ENCODE measurements at regions not wholly inside any gene's neighbourhood (a gene's known extent, or its start where the extent isn't known, plus 50 kb on each side); places are given as distances from the start of the nearest gene placed in this dataset.

DNA sequence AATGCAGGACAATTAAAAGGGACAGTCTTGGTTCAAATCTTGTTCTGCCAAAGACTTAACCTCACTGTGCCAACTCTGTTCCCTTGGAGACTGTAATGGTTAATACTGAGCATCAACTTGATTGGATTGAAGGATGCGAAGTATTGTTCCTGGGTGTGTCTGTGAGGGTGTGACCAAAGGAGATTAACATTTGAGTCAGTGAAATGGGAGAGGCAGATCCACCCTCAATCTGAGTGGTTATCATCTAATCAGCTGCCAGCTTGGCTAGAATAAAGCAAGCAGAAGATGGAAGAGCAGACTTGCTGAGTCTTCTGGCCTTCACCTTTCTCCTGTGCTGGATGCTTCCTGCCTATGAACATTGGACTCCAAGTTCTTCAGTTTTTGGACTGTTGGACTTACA, 474.4 kb downstream of the CD83 start:
- ATAC-seq: no peak
- no peak for TF ChIP-seq ZNF565 (CRISPR knock-in tag; conservative IDR thresholded peaks at IDR 0.05; ENCODE audit: low read depth)
- TF ChIP-seq ZNF8 (CRISPR knock-in tag; IDR thresholded peaks at IDR 0.05): no peak
- TF ChIP-seq TOX (CRISPR knock-in tag; IDR thresholded peaks at IDR 0.05; ENCODE audit: borderline replicate concordance): no peak
- no peak for TF ChIP-seq TCF4 (CRISPR knock-in tag; IDR thresholded peaks at IDR 0.05; ENCODE audit: borderline replicate concordance)
- no peak for TF ChIP-seq BACH2 (CRISPR knock-in tag; IDR thresholded peaks at IDR 0.05; ENCODE audit: borderline replicate concordance)
- TF ChIP-seq, protein P1, sequence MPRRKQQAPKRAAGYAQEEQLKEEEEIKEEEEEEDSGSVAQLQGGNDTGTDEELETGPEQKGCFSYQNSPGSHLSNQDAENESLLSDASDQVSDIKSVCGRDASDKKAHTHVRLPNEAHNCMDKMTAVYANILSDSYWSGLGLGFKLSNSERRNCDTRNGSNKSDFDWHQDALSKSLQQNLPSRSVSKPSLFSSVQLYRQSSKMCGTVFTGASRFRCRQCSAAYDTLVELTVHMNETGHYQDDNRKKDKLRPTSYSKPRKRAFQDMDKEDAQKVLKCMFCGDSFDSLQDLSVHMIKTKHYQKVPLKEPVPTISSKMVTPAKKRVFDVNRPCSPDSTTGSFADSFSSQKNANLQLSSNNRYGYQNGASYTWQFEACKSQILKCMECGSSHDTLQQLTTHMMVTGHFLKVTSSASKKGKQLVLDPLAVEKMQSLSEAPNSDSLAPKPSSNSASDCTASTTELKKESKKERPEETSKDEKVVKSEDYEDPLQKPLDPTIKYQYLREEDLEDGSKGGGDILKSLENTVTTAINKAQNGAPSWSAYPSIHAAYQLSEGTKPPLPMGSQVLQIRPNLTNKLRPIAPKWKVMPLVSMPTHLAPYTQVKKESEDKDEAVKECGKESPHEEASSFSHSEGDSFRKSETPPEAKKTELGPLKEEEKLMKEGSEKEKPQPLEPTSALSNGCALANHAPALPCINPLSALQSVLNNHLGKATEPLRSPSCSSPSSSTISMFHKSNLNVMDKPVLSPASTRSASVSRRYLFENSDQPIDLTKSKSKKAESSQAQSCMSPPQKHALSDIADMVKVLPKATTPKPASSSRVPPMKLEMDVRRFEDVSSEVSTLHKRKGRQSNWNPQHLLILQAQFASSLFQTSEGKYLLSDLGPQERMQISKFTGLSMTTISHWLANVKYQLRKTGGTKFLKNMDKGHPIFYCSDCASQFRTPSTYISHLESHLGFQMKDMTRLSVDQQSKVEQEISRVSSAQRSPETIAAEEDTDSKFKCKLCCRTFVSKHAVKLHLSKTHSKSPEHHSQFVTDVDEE (CRISPR knock-in tag; IDR thresholded peaks at IDR 0.05): no peak
- TF ChIP-seq OSR1 (CRISPR knock-in tag; IDR thresholded peaks at IDR 0.05): no peak
- TF ChIP-seq CSDC2 (CRISPR knock-in tag; IDR thresholded peaks at IDR 0.05): no peak
- TF ChIP-seq ZNF70 (CRISPR knock-in tag; IDR thresholded peaks at IDR 0.05): no peak
- TF ChIP-seq ZC3H10 (CRISPR knock-in tag; IDR thresholded peaks at IDR 0.05): no peak
- TF ChIP-seq, protein P2, sequence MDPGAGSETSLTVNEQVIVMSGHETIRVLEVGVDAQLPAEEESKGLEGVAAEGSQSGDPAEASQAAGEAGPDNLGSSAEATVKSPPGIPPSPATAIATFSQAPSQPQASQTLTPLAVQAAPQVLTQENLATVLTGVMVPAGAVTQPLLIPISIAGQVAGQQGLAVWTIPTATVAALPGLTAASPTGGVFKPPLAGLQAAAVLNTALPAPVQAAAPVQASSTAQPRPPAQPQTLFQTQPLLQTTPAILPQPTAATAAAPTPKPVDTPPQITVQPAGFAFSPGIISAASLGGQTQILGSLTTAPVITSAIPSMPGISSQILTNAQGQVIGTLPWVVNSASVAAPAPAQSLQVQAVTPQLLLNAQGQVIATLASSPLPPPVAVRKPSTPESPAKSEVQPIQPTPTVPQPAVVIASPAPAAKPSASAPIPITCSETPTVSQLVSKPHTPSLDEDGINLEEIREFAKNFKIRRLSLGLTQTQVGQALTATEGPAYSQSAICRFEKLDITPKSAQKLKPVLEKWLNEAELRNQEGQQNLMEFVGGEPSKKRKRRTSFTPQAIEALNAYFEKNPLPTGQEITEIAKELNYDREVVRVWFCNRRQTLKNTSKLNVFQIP (CRISPR knock-in tag; IDR thresholded peaks at IDR 0.05; ENCODE audit: borderline replicate concordance, low read depth): no peak
- TF ChIP-seq, protein P3, sequence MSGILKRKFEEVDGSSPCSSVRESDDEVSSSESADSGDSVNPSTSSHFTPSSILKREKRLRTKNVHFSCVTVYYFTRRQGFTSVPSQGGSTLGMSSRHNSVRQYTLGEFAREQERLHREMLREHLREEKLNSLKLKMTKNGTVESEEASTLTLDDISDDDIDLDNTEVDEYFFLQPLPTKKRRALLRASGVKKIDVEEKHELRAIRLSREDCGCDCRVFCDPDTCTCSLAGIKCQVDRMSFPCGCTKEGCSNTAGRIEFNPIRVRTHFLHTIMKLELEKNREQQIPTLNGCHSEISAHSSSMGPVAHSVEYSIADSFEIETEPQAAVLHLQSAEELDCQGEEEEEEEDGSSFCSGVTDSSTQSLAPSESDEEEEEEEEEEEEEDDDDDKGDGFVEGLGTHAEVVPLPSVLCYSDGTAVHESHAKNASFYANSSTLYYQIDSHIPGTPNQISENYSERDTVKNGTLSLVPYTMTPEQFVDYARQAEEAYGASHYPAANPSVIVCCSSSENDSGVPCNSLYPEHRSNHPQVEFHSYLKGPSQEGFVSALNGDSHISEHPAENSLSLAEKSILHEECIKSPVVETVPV (CRISPR knock-in tag; IDR thresholded peaks at IDR 0.05): no peak
- TF ChIP-seq ARNTL (CRISPR knock-in tag; IDR thresholded peaks at IDR 0.05; ENCODE audit: borderline replicate concordance, low read depth): no peak
- TF ChIP-seq GLIS3 (CRISPR knock-in tag; IDR thresholded peaks at IDR 0.05): no peak
- no peak for TF ChIP-seq PPARA (CRISPR knock-in tag; IDR thresholded peaks at IDR 0.05; ENCODE audit: borderline replicate concordance)
- TF ChIP-seq, protein P4, sequence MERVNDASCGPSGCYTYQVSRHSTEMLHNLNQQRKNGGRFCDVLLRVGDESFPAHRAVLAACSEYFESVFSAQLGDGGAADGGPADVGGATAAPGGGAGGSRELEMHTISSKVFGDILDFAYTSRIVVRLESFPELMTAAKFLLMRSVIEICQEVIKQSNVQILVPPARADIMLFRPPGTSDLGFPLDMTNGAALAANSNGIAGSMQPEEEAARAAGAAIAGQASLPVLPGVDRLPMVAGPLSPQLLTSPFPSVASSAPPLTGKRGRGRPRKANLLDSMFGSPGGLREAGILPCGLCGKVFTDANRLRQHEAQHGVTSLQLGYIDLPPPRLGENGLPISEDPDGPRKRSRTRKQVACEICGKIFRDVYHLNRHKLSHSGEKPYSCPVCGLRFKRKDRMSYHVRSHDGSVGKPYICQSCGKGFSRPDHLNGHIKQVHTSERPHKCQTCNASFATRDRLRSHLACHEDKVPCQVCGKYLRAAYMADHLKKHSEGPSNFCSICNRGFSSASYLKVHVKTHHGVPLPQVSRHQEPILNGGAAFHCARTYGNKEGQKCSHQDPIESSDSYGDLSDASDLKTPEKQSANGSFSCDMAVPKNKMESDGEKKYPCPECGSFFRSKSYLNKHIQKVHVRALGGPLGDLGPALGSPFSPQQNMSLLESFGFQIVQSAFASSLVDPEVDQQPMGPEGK (CRISPR knock-in tag; IDR thresholded peaks at IDR 0.05; ENCODE audit: borderline replicate concordance): no peak
- no peak for TF ChIP-seq ESRRG (CRISPR knock-in tag; IDR thresholded peaks at IDR 0.05)
- no peak for TF ChIP-seq ISL1 (CRISPR knock-in tag; IDR thresholded peaks at IDR 0.05)

DNA sequence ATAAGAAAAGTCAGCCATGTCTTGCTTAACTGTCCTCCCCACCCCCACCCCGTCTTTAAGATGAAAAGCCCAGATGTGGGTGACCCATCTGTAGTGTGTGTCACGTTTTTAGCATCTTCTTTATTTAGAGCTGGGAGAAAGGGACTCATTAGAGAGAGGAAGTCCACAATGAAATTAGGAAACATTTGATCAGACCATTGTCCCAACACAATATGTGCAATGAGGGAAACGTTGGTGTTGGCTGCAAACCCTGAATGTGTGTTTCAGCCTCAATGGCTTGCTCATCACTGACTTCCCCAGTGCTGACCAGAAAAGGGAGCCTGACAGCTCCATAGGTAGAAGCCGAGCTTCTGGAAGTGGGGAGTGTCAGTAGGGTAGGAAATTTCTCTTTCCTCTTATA, 475.7 kb downstream of the CD83 start:
- TF ChIP-seq ZNF565 (CRISPR knock-in tag; conservative IDR thresholded peaks at IDR 0.05; ENCODE audit: low read depth) (no peak), ARNTL (CRISPR knock-in tag; IDR thresholded peaks at IDR 0.05; ENCODE audit: borderline replicate concordance, low read depth) (no peak)
- no peak for ATAC-seq

DNA sequence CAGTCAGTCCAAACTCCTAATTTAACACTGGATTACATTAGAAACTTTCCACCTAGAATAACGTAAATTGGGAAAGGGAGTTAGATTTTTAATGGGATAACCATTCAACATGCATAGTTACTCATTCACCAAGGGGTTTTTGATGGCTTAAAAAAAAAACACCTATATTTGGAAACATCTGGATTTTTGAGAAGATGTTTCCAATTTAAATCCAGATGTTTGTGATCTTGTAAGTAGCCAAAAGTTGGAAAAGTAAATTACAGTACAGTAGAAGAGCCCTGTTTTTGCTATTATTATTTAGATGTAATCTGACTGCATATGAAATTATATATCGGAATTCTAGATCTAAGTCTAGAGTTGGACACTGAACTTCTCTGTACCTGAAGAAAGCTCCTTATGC, 478.2 kb downstream of the CD83 start:
- no peak for ATAC-seq
- TF ChIP-seq, protein P5, sequence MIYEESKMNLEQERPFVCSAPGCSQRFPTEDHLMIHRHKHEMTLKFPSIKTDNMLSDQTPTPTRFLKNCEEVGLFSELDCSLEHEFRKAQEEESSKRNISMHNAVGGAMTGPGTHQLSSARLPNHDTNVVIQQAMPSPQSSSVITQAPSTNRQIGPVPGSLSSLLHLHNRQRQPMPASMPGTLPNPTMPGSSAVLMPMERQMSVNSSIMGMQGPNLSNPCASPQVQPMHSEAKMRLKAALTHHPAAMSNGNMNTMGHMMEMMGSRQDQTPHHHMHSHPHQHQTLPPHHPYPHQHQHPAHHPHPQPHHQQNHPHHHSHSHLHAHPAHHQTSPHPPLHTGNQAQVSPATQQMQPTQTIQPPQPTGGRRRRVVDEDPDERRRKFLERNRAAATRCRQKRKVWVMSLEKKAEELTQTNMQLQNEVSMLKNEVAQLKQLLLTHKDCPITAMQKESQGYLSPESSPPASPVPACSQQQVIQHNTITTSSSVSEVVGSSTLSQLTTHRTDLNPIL (CRISPR knock-in tag; IDR thresholded peaks at IDR 0.05; ENCODE audit: low read depth): no peak
- TF ChIP-seq ZNF70 (CRISPR knock-in tag; IDR thresholded peaks at IDR 0.05) (no peak), ZFP3 (CRISPR knock-in tag; IDR thresholded peaks at IDR 0.05) (no peak), CSDC2 (CRISPR knock-in tag; IDR thresholded peaks at IDR 0.05) (no peak), PPARA (CRISPR knock-in tag; IDR thresholded peaks at IDR 0.05; ENCODE audit: borderline replicate concordance) (no peak), ZNF8 (CRISPR knock-in tag; IDR thresholded peaks at IDR 0.05) (no peak), GLIS3 (CRISPR knock-in tag; IDR thresholded peaks at IDR 0.05) (no peak), ARNTL (CRISPR knock-in tag; IDR thresholded peaks at IDR 0.05; ENCODE audit: borderline replicate concordance, low read depth) (no peak), ZFP30 (CRISPR knock-in tag; IDR thresholded peaks at IDR 0.05) (no peak), ZNF565 (CRISPR knock-in tag; conservative IDR thresholded peaks at IDR 0.05; ENCODE audit: low read depth) (no peak), OSR1 (CRISPR knock-in tag; IDR thresholded peaks at IDR 0.05) (no peak), ESRRG (CRISPR knock-in tag; IDR thresholded peaks at IDR 0.05) (no peak), BACH2 (CRISPR knock-in tag; IDR thresholded peaks at IDR 0.05; ENCODE audit: borderline replicate concordance) (no peak), ISL1 (CRISPR knock-in tag; IDR thresholded peaks at IDR 0.05) (no peak), RARB (CRISPR knock-in tag; IDR thresholded peaks at IDR 0.05) (no peak)
- TF ChIP-seq, protein P4 (CRISPR knock-in tag; IDR thresholded peaks at IDR 0.05; ENCODE audit: borderline replicate concordance): no peak
- TF ChIP-seq, protein P2 (CRISPR knock-in tag; IDR thresholded peaks at IDR 0.05; ENCODE audit: borderline replicate concordance, low read depth): no peak
- TF ChIP-seq, protein P3 (CRISPR knock-in tag; IDR thresholded peaks at IDR 0.05): no peak
